DND-41 (cell line): ENCODE measurements at regions not wholly inside any gene's neighbourhood (a gene's known extent, or its start where the extent isn't known, plus 50 kb on each side); places are given as distances from the start of the nearest gene placed in this dataset.

Experiments used
- ATAC-seq: fragments of 200-7000 bp; cut with Tn5 transposase; 3 replicates; pipeline ENCODE4 v1.9.1; 2021; ENCODE audit warnings: low read depth; ENCODE audit not compliant: insufficient read depth
- DNase-seq: peaks from one replicate; pipeline ENCODE4 v3.0.0-alpha.2; 2020
- H2AFZ ChIP-seq: 2 replicates; pipeline ENCODE4 v1.6.0; 2012; ENCODE audit warnings: low read depth, low read length
- H3K27ac ChIP-seq: 2 replicates; pipeline ENCODE4 v1.5.1; 2012; ENCODE audit warnings: low read length, inconsistent platforms
- H3K27me3 ChIP-seq: fragments of 200-600 bp; sonication (generic); 2 replicates; pipeline ENCODE4 v1.6.0; 2012; ENCODE audit warnings: low read length, mild to moderate bottlenecking, inconsistent platforms; ENCODE audit not compliant: insufficient read depth, poor library complexity
- H3K36me3 ChIP-seq: 2 replicates; pipeline ENCODE4 v1.5.1; 2012; ENCODE audit warnings: low read length, inconsistent platforms; ENCODE audit not compliant: insufficient read depth
- H3K4me1 ChIP-seq: 2 replicates; pipeline ENCODE4 v1.5.1; 2012; ENCODE audit warnings: mild to moderate bottlenecking, low read length; ENCODE audit not compliant: insufficient read depth
- H3K4me2 ChIP-seq: 2 replicates; pipeline ENCODE4 v1.6.0; 2012; ENCODE audit warnings: mild to moderate bottlenecking, moderate library complexity, low read length, inconsistent platforms; ENCODE audit not compliant: insufficient read depth
- H3K4me3 ChIP-seq, 2 experiments: fragments of 200-600 bp in 1 of 2; shearing (Covaris generic) in 1 of 2; 2 replicates each; pipeline ENCODE4 v1.5.1; 2012 to 2016; ENCODE audit warnings: inconsistent platforms in 2 of 2, low read length in 2 of 2, mild to moderate bottlenecking in 2 of 2, low read depth in 1 of 2, moderate library complexity in 1 of 2
- H3K79me2 ChIP-seq: 2 replicates; pipeline ENCODE4 v1.6.0; 2012; ENCODE audit warnings: low read length, inconsistent platforms; ENCODE audit not compliant: insufficient read depth
- H3K9ac ChIP-seq: 2 replicates; pipeline ENCODE4 v1.6.0; 2012; ENCODE audit warnings: low read depth, mild to moderate bottlenecking, inconsistent platforms, low read length, moderate library complexity
- H3K9me3 ChIP-seq: 2 replicates; pipeline ENCODE4 v1.5.1; 2012; ENCODE audit warnings: low read length, moderate library complexity, mild to moderate bottlenecking, inconsistent platforms; ENCODE audit not compliant: insufficient read depth, severe bottlenecking
- H4K20me1 ChIP-seq: 2 replicates; pipeline ENCODE4 v1.6.0; 2012; ENCODE audit warnings: low read length; ENCODE audit not compliant: insufficient read depth
- EZH2 ChIP-seq: IDR thresholded peaks from 3 replicates; pipeline ENCODE4 v1.6.1; 2012; ENCODE audit warnings: borderline replicate concordance, low read depth, mild to moderate bottlenecking, moderate library complexity, low read length, inconsistent platforms; ENCODE audit not compliant: severe bottlenecking
- TF ChIP-seq, protein P1 (sequence below): IDR thresholded peaks from 2 replicates; pipeline ENCODE4 v1.5.1; 2012; ENCODE audit warnings: borderline replicate concordance, low read length, moderate library complexity, mild to moderate bottlenecking; ENCODE audit not compliant: poor library complexity, severe bottlenecking; ENCODE audit errors: extremely low read depth

DNA sequence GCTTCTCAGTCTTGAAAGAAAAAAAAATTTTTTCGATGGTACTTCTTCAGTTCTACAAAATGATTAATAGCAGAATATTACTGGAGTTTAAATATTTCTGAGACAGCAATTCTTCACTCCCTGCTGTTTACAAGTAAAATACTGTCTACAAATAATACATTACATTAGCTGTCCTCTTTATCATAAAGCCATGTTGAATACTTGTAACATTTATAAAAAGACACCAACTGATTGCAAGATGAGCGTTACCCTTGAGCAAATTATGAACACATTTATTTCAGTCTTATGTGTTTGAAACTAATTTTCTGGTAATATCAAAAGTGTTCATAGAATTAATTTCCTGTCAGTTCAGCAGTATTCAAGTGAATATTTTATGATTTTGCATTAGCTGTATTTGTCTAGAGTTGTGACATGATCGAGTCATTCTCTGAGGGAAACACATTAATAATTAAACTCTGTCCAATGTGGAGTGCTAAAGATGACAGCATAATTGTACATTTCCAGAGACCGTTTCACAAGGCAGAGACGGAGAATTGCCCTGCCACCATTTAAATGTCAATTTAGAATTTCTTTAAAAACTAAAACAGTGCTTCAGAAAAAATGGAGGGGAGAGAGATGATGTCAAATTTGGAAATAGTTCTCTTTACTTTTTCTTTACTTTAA, 1359.0 kb upstream of the ADGRL4 start:
- H3K4me3 ChIP-seq: no peak overlapping the region
- no peaks in the 10 kb centered on the region for H3K79me2 ChIP-seq
- H2AFZ ChIP-seq: no peak overlapping the region
- no peaks in the 10 kb centered on the region for H3K9me3 ChIP-seq
- no peaks in the 10 kb centered on the region for H3K36me3 ChIP-seq
- DNase-seq (no peak), ATAC-seq (no peak)
- H3K27me3 ChIP-seq: no peaks in the 10 kb centered on the region
- H3K4me1 ChIP-seq: no peaks in the 10 kb centered on the region
- H3K9ac ChIP-seq: no peak overlapping the region
- H3K4me2 ChIP-seq: no peak overlapping the region
- no peaks in the 10 kb centered on the region for H4K20me1 ChIP-seq
- H3K27ac ChIP-seq: no peak overlapping the region
- TF ChIP-seq, protein P1, sequence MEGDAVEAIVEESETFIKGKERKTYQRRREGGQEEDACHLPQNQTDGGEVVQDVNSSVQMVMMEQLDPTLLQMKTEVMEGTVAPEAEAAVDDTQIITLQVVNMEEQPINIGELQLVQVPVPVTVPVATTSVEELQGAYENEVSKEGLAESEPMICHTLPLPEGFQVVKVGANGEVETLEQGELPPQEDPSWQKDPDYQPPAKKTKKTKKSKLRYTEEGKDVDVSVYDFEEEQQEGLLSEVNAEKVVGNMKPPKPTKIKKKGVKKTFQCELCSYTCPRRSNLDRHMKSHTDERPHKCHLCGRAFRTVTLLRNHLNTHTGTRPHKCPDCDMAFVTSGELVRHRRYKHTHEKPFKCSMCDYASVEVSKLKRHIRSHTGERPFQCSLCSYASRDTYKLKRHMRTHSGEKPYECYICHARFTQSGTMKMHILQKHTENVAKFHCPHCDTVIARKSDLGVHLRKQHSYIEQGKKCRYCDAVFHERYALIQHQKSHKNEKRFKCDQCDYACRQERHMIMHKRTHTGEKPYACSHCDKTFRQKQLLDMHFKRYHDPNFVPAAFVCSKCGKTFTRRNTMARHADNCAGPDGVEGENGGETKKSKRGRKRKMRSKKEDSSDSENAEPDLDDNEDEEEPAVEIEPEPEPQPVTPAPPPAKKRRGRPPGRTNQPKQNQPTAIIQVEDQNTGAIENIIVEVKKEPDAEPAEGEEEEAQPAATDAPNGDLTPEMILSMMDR: no peak
- no peak for TF ChIP-seq EZH2

DNA sequence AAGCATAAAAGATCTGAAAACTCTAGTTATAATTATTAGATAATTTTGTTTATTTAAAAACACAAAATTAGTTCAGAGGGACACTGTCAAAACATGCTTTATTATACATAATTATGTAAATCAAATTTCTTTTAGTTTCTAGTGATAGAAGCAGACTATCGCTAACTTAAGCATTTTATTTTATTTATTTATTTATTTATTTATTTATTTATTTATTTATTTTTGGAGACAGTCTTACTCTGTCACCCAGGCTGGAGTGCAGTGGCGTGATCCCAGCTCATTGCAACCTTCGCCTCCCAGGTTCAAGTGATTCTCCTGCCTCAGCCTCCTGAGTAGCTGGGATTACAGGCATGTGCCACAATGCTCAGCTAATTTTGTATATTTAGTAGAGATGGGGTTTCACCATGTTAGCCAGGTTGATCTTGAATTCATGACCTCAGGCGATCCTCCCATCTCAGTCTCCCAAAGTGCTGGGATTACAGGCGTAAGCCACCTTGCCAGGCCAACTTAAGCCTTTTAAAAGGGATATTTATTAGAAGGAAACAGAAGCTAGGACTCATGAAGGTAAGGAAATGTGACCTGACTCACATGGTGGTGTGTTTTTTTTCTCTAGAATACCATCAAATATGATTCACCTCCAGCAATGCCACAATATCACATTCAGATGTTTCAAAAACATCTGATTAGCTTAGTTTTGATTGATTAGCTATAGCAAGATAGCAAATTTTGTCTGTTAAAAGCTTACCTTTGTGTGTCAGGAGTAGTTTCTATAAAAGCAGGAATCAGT, 1357.4 kb upstream of the ADGRL4 start:
- H3K9ac ChIP-seq: no peak overlapping the region
- H3K27me3 ChIP-seq: no peaks in the 10 kb centered on the region
- ATAC-seq (no peak), DNase-seq (no peak)
- TF ChIP-seq EZH2: no peak
- TF ChIP-seq, protein P1: no peak
- H3K4me3 ChIP-seq: no peak overlapping the region
- no peaks in the 10 kb centered on the region for H3K4me1 ChIP-seq
- H4K20me1 ChIP-seq: no peaks in the 10 kb centered on the region
- no peak overlapping the region for H3K4me2 ChIP-seq
- no peak overlapping the region for H2AFZ ChIP-seq
- H3K27ac ChIP-seq: no peak overlapping the region
- H3K9me3 ChIP-seq: no peaks in the 10 kb centered on the region
- no peaks in the 10 kb centered on the region for H3K79me2 ChIP-seq
- no peaks in the 10 kb centered on the region for H3K36me3 ChIP-seq

DNA sequence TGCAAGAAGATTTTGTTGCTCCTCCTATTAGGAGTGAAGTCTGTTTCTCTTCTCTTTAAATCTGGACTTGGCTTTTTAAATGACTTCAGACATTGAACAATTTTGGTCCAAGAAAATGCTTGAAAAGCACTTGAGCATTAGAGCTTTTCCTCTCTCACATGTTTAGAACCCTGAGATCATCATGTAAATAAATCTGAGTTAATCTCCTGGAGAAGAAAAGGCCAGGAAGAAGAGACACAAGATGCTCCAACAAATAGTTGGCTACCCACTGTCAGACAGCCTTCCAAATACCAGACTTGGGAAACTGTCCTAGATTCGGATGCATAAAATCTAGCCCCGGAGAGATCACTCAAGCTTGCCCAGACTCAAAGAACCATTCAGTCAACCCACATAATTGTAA, 1353.1 kb upstream of the ADGRL4 start:
- no peak for ATAC-seq
- no peak overlapping the region for H3K4me2 ChIP-seq

More for the DNA sequence above, 1353.1 kb upstream of the ADGRL4 start:
- H2AFZ ChIP-seq: no peak overlapping the region
- H3K9me3 ChIP-seq: no peaks in the 10 kb centered on the region
- no peak overlapping the region for H3K27ac ChIP-seq
- no peak overlapping the region for H3K9ac ChIP-seq
- H3K79me2 ChIP-seq: no peaks in the 10 kb centered on the region
- no peaks in the 10 kb centered on the region for H3K36me3 ChIP-seq
- H3K4me3 ChIP-seq: no peak overlapping the region
- no peaks in the 10 kb centered on the region for H4K20me1 ChIP-seq
- no peaks in the 10 kb centered on the region for H3K4me1 ChIP-seq
- no peak for DNase-seq
- no peaks in the 10 kb centered on the region for H3K27me3 ChIP-seq
- TF ChIP-seq, protein P1: no peak
- no peak for TF ChIP-seq EZH2
